Stimulated activated CD8-positive, alpha-beta memory T cell treated with anti-CD3 and anti-CD28 coated beads, Interleukin-4, amount 100 ng/mL, for 1 hour (primary cell): ENCODE measurements at regions not wholly inside any gene's neighbourhood (a gene's known extent, or its start where the extent isn't known, plus 50 kb on each side); places are given as distances from the start of the nearest gene placed in this dataset.
"Not testable (repeated sequence)": the region's sequence is repeated elsewhere in the genome, so short reads cannot be mapped to it uniquely, and the experiment has no call there.

Source experiments
- DNase-seq, 2 donors: peaks; one replicate each; pipeline ENCODE4 v3.0.0-alpha.2; 2020; ENCODE audit warnings: low read depth in 2 of 2, low spot score in 1 of 2

GRCh38 chr6:134678436-134678889, 271.4 kb downstream of the ALDH8A1 start:
- DNase-seq = no peak

- DNase-seq = no peak
Observed at GRCh38 chr6:134676307-134677281, 273.3 kb downstream of the ALDH8A1 start.

- no peak for DNase-seq
Observed at GRCh38 chr6:134675110-134676054, 274.5 kb downstream of the ALDH8A1 start.

- no peak for DNase-seq
Observed at GRCh38 chr6:134674562-134674961, 275.3 kb downstream of the ALDH8A1 start.

- no peak for DNase-seq
Observed at GRCh38 chr6:134669485-134669884, 280.4 kb downstream of the ALDH8A1 start.

GRCh38 chr6:134667111-134667510, 282.8 kb downstream of the ALDH8A1 start:
- no peak for DNase-seq

- no peak for DNase-seq
Observed at GRCh38 chr6:134666125-134666524, 283.8 kb downstream of the ALDH8A1 start.

GRCh38 chr6:134665029-134665723, 284.7 kb downstream of the ALDH8A1 start:
- no peak for DNase-seq

- DNase-seq = no peak
Observed at GRCh38 chr6:134663800-134664535, 285.9 kb downstream of the ALDH8A1 start.

- no peak for DNase-seq
Observed at GRCh38 chr6:134663356-134663755, 286.5 kb downstream of the ALDH8A1 start.

- DNase-seq = no peak
Observed at GRCh38 chr6:134662077-134662700, 287.7 kb downstream of the ALDH8A1 start.

- not testable (repeated sequence) for DNase-seq
Observed at GRCh38 chr6:134659885-134660284, 290.0 kb downstream of the ALDH8A1 start.

- no peak for DNase-seq
Observed at GRCh38 chr6:134658596-134658995, 291.3 kb downstream of the ALDH8A1 start.

GRCh38 chr6:134657751-134658527, 292.0 kb downstream of the ALDH8A1 start:
- no peak for DNase-seq

- DNase-seq = no peak
Observed at GRCh38 chr6:134657343-134657742, 292.6 kb downstream of the ALDH8A1 start.

- no peak for DNase-seq
Observed at GRCh38 chr6:134654751-134655150, 295.1 kb downstream of the ALDH8A1 start.

GRCh38 chr6:134651519-134651918, 298.4 kb downstream of the ALDH8A1 start:
- DNase-seq = no peak

GRCh38 chr6:134647861-134648260, 302.0 kb downstream of the ALDH8A1 start:
- DNase-seq = no peak

GRCh38 chr6:134642819-134643218, 307.1 kb downstream of the ALDH8A1 start:
- DNase-seq = no peak
